ENCODE measurements at regions not wholly inside any gene's neighbourhood (a gene's known extent, or its start where the extent isn't known, plus 50 kb on each side); places are given as distances from the start of the nearest gene placed in this dataset.

DNA sequence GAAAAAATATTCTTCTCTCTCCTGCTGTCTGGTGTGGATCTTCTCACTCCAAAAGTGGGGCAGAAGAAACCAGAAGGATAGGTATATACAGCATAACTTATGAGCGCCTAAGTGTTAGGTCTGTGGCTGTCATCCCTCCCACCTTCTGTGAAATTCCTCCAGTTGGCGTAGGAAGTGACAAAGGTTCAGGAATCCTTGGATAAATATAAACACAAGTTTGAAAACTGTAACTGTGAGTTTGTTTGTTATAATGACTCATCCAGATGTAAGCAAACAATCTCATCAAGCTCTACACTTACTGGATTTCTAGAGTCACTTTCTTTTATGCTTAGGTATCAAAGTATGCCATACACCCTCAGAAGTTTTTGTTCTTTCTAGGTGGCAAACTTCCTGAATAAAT, 405.2 kb downstream of the FAT4 start:
- WGBS: 98% methylated on average over 2 of the region's 2 CpGs
- DNase-seq (ENCODE audit: low read depth in 6 of 9, low spot score in 9 of 9): no peak

GRCh38 chr4:125722009-125722408, 407.3 kb downstream of the FAT4 start:
- Histone ChIP-seq H3K36me3 (ENCODE audit: control insufficient read depth in 2 of 2, insufficient read depth in 2 of 2, low read length in 1 of 2) (no peaks in the 10 kb centered on the region), H3K4me3 (ENCODE audit: low read length in 2 of 2) (no peak overlapping the region), H3K27me3 (ENCODE audit: control insufficient read depth in 2 of 2, insufficient read depth in 1 of 2, low read length in 1 of 2) (no peaks in the 10 kb centered on the region), H3K4me1 (ENCODE audit: control insufficient read depth in 2 of 2, insufficient read depth in 2 of 2, low read length in 2 of 2) (no peaks in the 10 kb centered on the region), H3K27ac (ENCODE audit: low read depth in 1 of 2, low read length in 1 of 2) (no peak overlapping the region), H3K9me3 (ENCODE audit: control insufficient read depth in 2 of 2, insufficient read depth in 1 of 2, low read length in 1 of 2) (no peaks in the 10 kb centered on the region)
- WGBS: 97% methylated on average over 2 of the region's 2 CpGs
- no peak for DNase-seq (ENCODE audit: low read depth in 6 of 9, low spot score in 9 of 9)

More for the DNA sequence above, 405.2 kb downstream of the FAT4 start:
- H3K4me1 ChIP-seq (ENCODE audit: control insufficient read depth in 2 of 2, insufficient read depth in 2 of 2, low read length in 2 of 2): no peaks in the 10 kb centered on the region
- H3K36me3 ChIP-seq (ENCODE audit: control insufficient read depth in 2 of 2, insufficient read depth in 2 of 2, low read length in 1 of 2): no peaks in the 10 kb centered on the region
- no peaks in the 10 kb centered on the region for H3K27me3 ChIP-seq (ENCODE audit: control insufficient read depth in 2 of 2, insufficient read depth in 1 of 2, low read length in 1 of 2)
- H3K27ac ChIP-seq (ENCODE audit: low read depth in 1 of 2, low read length in 1 of 2): no peak overlapping the region
- no peaks in the 10 kb centered on the region for H3K9me3 ChIP-seq (ENCODE audit: control insufficient read depth in 2 of 2, insufficient read depth in 1 of 2, low read length in 1 of 2)
- no peak overlapping the region for H3K4me3 ChIP-seq (ENCODE audit: low read length in 2 of 2)

DNA sequence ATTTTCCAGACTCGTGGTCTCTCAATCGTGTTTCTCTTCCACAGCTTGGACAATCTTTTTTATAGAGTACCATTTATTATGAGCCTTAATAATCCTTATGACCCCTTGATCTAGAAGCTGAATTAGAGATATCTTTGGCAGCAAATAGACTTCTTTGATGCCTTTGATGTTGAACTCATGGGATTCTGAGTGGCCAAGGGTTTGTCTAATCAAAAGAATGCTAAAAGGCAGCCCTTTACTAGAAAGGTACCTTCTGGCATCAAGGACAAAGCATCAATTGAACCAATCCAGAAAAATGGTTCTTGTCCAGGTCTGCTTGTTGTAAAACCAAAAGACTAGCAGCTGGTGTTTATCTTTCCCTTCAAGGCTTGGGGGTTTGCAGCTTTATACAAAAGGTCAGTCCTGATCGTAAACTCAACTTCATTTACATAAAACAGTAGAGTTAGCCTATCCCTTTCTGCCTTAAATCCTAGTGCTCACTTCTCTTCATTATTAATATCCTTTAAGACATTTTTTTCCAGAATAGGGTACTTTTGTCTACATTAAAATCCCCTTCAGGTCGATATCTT, 411.3 kb downstream of the FAT4 start:
- H3K36me3 ChIP-seq (ENCODE audit: control insufficient read depth in 2 of 2, insufficient read depth in 2 of 2, low read length in 1 of 2): no peaks in the 10 kb centered on the region
- H3K4me1 ChIP-seq (ENCODE audit: control insufficient read depth in 2 of 2, insufficient read depth in 2 of 2, low read length in 2 of 2): no peaks in the 10 kb centered on the region
- no peak overlapping the region for H3K4me3 ChIP-seq (ENCODE audit: low read length in 2 of 2)
- no peak for DNase-seq (ENCODE audit: low read depth in 6 of 9, low spot score in 9 of 9)
- no peaks in the 10 kb centered on the region for H3K27me3 ChIP-seq (ENCODE audit: control insufficient read depth in 2 of 2, insufficient read depth in 1 of 2, low read length in 1 of 2)
- no peak overlapping the region for H3K27ac ChIP-seq (ENCODE audit: low read depth in 1 of 2, low read length in 1 of 2)
- H3K9me3 ChIP-seq (ENCODE audit: control insufficient read depth in 2 of 2, insufficient read depth in 1 of 2, low read length in 1 of 2): no peaks in the 10 kb centered on the region
- 94% methylated on average over 4 of the region's 4 CpGs for WGBS

- Histone ChIP-seq H3K27me3 (ENCODE audit: control insufficient read depth in 2 of 2, insufficient read depth in 1 of 2, low read length in 1 of 2) (no peaks in the 10 kb centered on the region), H3K36me3 (ENCODE audit: control insufficient read depth in 2 of 2, insufficient read depth in 2 of 2, low read length in 1 of 2) (no peaks in the 10 kb centered on the region), H3K4me3 (ENCODE audit: low read length in 2 of 2) (no peak overlapping the region), H3K4me1 (ENCODE audit: control insufficient read depth in 2 of 2, insufficient read depth in 2 of 2, low read length in 2 of 2) (no peaks in the 10 kb centered on the region), H3K9me3 (ENCODE audit: control insufficient read depth in 2 of 2, insufficient read depth in 1 of 2, low read length in 1 of 2) (no peaks in the 10 kb centered on the region), H3K27ac (ENCODE audit: low read depth in 1 of 2, low read length in 1 of 2) (no peak overlapping the region)
- 96% methylated on average over 2 of the region's 2 CpGs for WGBS
- DNase-seq (ENCODE audit: low read depth in 6 of 9, low spot score in 9 of 9): no peak
These were observed 413.2 kb downstream of the FAT4 start for GRCh38 chr4:125727931-125728330.

- no peak for DNase-seq (ENCODE audit: low read depth in 6 of 9, low spot score in 9 of 9)
- Histone ChIP-seq H3K36me3 (ENCODE audit: control insufficient read depth in 2 of 2, insufficient read depth in 2 of 2, low read length in 1 of 2) (no peaks in the 10 kb centered on the region), H3K9me3 (ENCODE audit: control insufficient read depth in 2 of 2, insufficient read depth in 1 of 2, low read length in 1 of 2) (no peaks in the 10 kb centered on the region), H3K4me1 (ENCODE audit: control insufficient read depth in 2 of 2, insufficient read depth in 2 of 2, low read length in 2 of 2) (no peaks in the 10 kb centered on the region), H3K4me3 (ENCODE audit: low read length in 2 of 2) (no peak overlapping the region), H3K27me3 (ENCODE audit: control insufficient read depth in 2 of 2, insufficient read depth in 1 of 2, low read length in 1 of 2) (no peaks in the 10 kb centered on the region), H3K27ac (ENCODE audit: low read depth in 1 of 2, low read length in 1 of 2) (no peak overlapping the region)
- 86% methylated on average over 2 of the region's 2 CpGs for WGBS
These were observed 413.8 kb downstream of the FAT4 start for GRCh38 chr4:125728568-125728967.

DNA sequence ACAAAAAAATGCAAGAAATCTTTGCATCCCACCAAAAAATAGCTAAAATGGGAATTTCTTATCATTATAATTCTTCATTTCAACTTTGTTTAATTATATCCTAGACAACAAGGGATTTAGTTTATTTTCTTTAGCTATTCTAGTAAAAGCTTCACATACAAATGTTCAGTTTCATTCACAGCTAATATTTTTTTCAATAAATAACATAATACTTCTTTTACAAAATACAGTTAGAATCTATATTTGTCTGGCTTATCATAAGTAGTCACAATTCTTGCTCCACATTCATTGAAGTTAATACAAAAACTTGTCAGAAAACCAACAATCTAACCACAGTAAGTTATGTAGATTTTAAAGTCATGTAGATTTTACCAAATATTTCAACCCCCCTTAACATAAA, 414.4 kb downstream of the FAT4 start:
- Histone ChIP-seq H3K27me3 (ENCODE audit: control insufficient read depth in 2 of 2, insufficient read depth in 1 of 2, low read length in 1 of 2) (no peaks in the 10 kb centered on the region), H3K9me3 (ENCODE audit: control insufficient read depth in 2 of 2, insufficient read depth in 1 of 2, low read length in 1 of 2) (no peaks in the 10 kb centered on the region), H3K36me3 (ENCODE audit: control insufficient read depth in 2 of 2, insufficient read depth in 2 of 2, low read length in 1 of 2) (no peaks in the 10 kb centered on the region), H3K27ac (ENCODE audit: low read depth in 1 of 2, low read length in 1 of 2) (no peak overlapping the region), H3K4me1 (ENCODE audit: control insufficient read depth in 2 of 2, insufficient read depth in 2 of 2, low read length in 2 of 2) (no peaks in the 10 kb centered on the region), H3K4me3 (ENCODE audit: low read length in 2 of 2) (no peak overlapping the region)
- no peak for DNase-seq (ENCODE audit: low read depth in 6 of 9, low spot score in 9 of 9)

DNA sequence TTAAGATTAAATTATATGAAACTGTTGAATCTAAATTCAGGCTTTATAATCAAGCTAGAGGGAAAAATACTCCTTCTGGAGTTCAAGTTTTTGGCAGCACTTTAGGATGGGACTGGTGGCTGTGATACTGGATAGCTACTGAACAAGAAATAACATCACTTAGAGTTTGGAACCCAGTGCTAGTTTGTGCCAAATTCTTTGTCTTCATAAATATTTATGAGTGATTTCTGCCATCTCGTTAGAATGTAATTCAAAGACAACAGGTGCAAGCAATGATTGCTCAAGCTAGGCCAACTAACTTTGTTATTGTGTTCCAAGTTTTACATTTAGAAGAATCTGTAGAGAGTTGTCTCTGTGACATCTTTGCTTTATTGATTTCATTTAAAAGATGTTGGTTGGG, 417.9 kb downstream of the FAT4 start:
- no peak for DNase-seq (ENCODE audit: low read depth in 6 of 9, low spot score in 9 of 9)
- Histone ChIP-seq H3K4me3 (ENCODE audit: low read length in 2 of 2) (no peak overlapping the region), H3K4me1 (ENCODE audit: control insufficient read depth in 2 of 2, insufficient read depth in 2 of 2, low read length in 2 of 2) (no peaks in the 10 kb centered on the region), H3K9me3 (ENCODE audit: control insufficient read depth in 2 of 2, insufficient read depth in 1 of 2, low read length in 1 of 2) (no peaks in the 10 kb centered on the region), H3K27ac (ENCODE audit: low read depth in 1 of 2, low read length in 1 of 2) (no peak overlapping the region), H3K36me3 (ENCODE audit: control insufficient read depth in 2 of 2, insufficient read depth in 2 of 2, low read length in 1 of 2) (no peaks in the 10 kb centered on the region), H3K27me3 (ENCODE audit: control insufficient read depth in 2 of 2, insufficient read depth in 1 of 2, low read length in 1 of 2) (no peaks in the 10 kb centered on the region)
- 95% methylated on average over 1 of the region's 1 CpG for WGBS

DNA sequence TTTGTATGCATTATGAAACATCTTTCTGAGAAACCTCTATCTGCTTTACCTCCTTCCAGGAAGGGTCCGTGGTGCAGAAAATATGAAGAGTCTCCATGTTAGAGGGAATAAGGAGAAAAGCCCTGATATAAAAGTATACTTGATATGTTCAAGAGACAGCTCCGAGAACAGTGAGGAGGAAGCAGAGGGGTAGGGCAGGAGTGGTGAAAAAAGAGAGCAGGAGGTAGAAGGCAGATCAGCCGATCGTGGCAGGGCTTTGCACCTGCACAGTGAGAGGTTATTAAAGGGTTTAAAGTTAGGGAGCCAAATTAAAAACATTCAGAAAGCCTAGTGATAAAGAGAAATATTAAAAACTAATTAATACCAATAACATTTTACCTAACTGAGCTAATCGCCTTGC, 419.7 kb downstream of the FAT4 start:
- Histone ChIP-seq H3K4me1 (ENCODE audit: control insufficient read depth in 2 of 2, insufficient read depth in 2 of 2, low read length in 2 of 2) (no peaks in the 10 kb centered on the region), H3K27me3 (ENCODE audit: control insufficient read depth in 2 of 2, insufficient read depth in 1 of 2, low read length in 1 of 2) (no peaks in the 10 kb centered on the region), H3K36me3 (ENCODE audit: control insufficient read depth in 2 of 2, insufficient read depth in 2 of 2, low read length in 1 of 2) (no peaks in the 10 kb centered on the region), H3K27ac (ENCODE audit: low read depth in 1 of 2, low read length in 1 of 2) (no peak overlapping the region), H3K4me3 (ENCODE audit: low read length in 2 of 2) (no peak overlapping the region), H3K9me3 (ENCODE audit: control insufficient read depth in 2 of 2, insufficient read depth in 1 of 2, low read length in 1 of 2) (no peaks in the 10 kb centered on the region)
- DNase-seq (ENCODE audit: low read depth in 6 of 9, low spot score in 9 of 9): no peak
- WGBS: 88% methylated on average over 5 of the region's 5 CpGs

- H3K9me3 ChIP-seq (ENCODE audit: control insufficient read depth in 2 of 2, insufficient read depth in 1 of 2, low read length in 1 of 2): no peaks in the 10 kb centered on the region
- no peak for DNase-seq (ENCODE audit: low read depth in 6 of 9, low spot score in 9 of 9)
- no peaks in the 10 kb centered on the region for H3K36me3 ChIP-seq (ENCODE audit: control insufficient read depth in 2 of 2, insufficient read depth in 2 of 2, low read length in 1 of 2)
- H3K4me3 ChIP-seq (ENCODE audit: low read length in 2 of 2): no peak overlapping the region
- H3K27ac ChIP-seq (ENCODE audit: low read depth in 1 of 2, low read length in 1 of 2): no peak overlapping the region
- no peaks in the 10 kb centered on the region for H3K4me1 ChIP-seq (ENCODE audit: control insufficient read depth in 2 of 2, insufficient read depth in 2 of 2, low read length in 2 of 2)
- H3K27me3 ChIP-seq (ENCODE audit: control insufficient read depth in 2 of 2, insufficient read depth in 1 of 2, low read length in 1 of 2): no peaks in the 10 kb centered on the region
- WGBS: 93% methylated on average over 4 of the region's 4 CpGs
These were observed 420.3 kb downstream of the FAT4 start for GRCh38 chr4:125735102-125735501.

DNA sequence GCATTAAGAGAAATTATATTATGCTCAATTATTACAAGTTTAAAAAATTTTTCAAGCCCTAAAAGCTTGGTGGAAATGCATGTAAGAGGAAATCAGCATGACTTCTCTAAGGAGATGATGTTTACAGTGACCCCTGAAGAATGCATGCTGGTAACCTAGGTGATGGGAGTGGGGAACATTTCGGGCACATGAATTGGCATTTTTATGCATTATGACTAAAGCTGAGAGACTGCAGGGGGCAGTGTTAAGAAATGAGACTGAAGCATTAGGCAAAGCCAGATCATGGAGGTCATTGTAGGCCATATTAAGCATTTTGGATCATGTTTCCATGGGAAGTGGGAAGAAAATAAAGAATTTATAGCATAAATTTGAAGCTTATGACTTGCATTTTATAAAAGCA, 421.3 kb downstream of the FAT4 start:
- H3K9me3 ChIP-seq (ENCODE audit: control insufficient read depth in 2 of 2, insufficient read depth in 1 of 2, low read length in 1 of 2): no peaks in the 10 kb centered on the region
- no peak overlapping the region for H3K27ac ChIP-seq (ENCODE audit: low read depth in 1 of 2, low read length in 1 of 2)
- DNase-seq (ENCODE audit: low read depth in 6 of 9, low spot score in 9 of 9): no peak
- 92% methylated on average over 1 of the region's 1 CpG for WGBS
- H3K27me3 ChIP-seq (ENCODE audit: control insufficient read depth in 2 of 2, insufficient read depth in 1 of 2, low read length in 1 of 2): no peaks in the 10 kb centered on the region
- H3K36me3 ChIP-seq (ENCODE audit: control insufficient read depth in 2 of 2, insufficient read depth in 2 of 2, low read length in 1 of 2): no peaks in the 10 kb centered on the region
- no peaks in the 10 kb centered on the region for H3K4me1 ChIP-seq (ENCODE audit: control insufficient read depth in 2 of 2, insufficient read depth in 2 of 2, low read length in 2 of 2)
- no peak overlapping the region for H3K4me3 ChIP-seq (ENCODE audit: low read length in 2 of 2)
